OCI-LY1 (cell line): ENCODE measurements at regions not wholly inside any gene's neighbourhood (a gene's known extent, or its start where the extent isn't known, plus 50 kb on each side); places are given as distances from the start of the nearest gene placed in this dataset.

Experiments used
- H2AFZ ChIP-seq: fragments of 200-600 bp; sonication (generic), shearing (Covaris generic); 2 replicates; pipeline ENCODE4 v1.6.0; 2014; ENCODE audit warnings: antibody characterized with exemption, mild to moderate bottlenecking, low read length
- H3F3A ChIP-seq: fragments of 200-600 bp; sonication (generic), shearing (Covaris generic); 2 replicates; pipeline ENCODE4 v1.6.0; 2014; ENCODE audit warnings: mild to moderate bottlenecking, antibody characterized with exemption, low read length, moderate library complexity; ENCODE audit not compliant: insufficient read depth
- H3K27ac ChIP-seq: fragments of 200-600 bp; sonication (generic); 2 replicates; pipeline ENCODE4 v1.5.1; 2014; ENCODE audit warnings: low read length, mixed run types, mild to moderate bottlenecking, low read depth; ENCODE audit not compliant: poor library complexity, severe bottlenecking
- H3K27me3 ChIP-seq: fragments of 200-600 bp; sonication (generic); 2 replicates; pipeline ENCODE4 v1.6.0; 2014; ENCODE audit warnings: antibody characterized with exemption, mild to moderate bottlenecking, low read length, moderate library complexity; ENCODE audit not compliant: insufficient read depth
- H3K36me3 ChIP-seq: fragments of 200-600 bp; sonication (generic); 2 replicates; pipeline ENCODE4 v1.6.1; 2014; ENCODE audit warnings: mild to moderate bottlenecking, antibody characterized with exemption, low read length, moderate library complexity, mixed read lengths; ENCODE audit not compliant: insufficient read depth
- H3K4me1 ChIP-seq: fragments of 200-600 bp; sonication (generic); 2 replicates; pipeline ENCODE4 v1.5.1; 2014; ENCODE audit warnings: mild to moderate bottlenecking, low read length, moderate library complexity; ENCODE audit not compliant: insufficient read depth, severe bottlenecking
- H3K4me2 ChIP-seq: fragments of 200-600 bp; sonication (generic), shearing (Covaris generic); 2 replicates; pipeline ENCODE4 v1.6.1; 2014; ENCODE audit warnings: low read length
- H3K4me3 ChIP-seq: fragments of 200-600 bp; sonication (generic); 2 replicates; pipeline ENCODE4 v1.5.1; 2014; ENCODE audit warnings: low read length, low read depth, mild to moderate bottlenecking, mixed read lengths; ENCODE audit not compliant: poor library complexity, severe bottlenecking
- H3K79me2 ChIP-seq: fragments of 200-600 bp; shearing (Covaris generic); 2 replicates; pipeline ENCODE4 v1.6.1; 2016; ENCODE audit warnings: mixed run types, low read length, mixed read lengths; ENCODE audit not compliant: insufficient read depth
- H3K9ac ChIP-seq: fragments of 200-600 bp; sonication (generic), shearing (Covaris generic); 2 replicates; pipeline ENCODE4 v1.6.1; 2014; ENCODE audit warnings: mild to moderate bottlenecking, low read length, mixed read lengths
- H3K9me2 ChIP-seq: fragments of 200-600 bp; sonication (generic), shearing (Covaris generic); 2 replicates; pipeline ENCODE4 v1.6.1; 2014; ENCODE audit warnings: low read depth, mild to moderate bottlenecking, low read length, mixed read lengths
- H3K9me3 ChIP-seq: fragments of 200-600 bp; shearing (Covaris generic); 2 replicates; pipeline ENCODE4 v1.6.1; 2014; ENCODE audit warnings: low read length, mixed read lengths
- H4K20me1 ChIP-seq: fragments of 200-600 bp; sonication (generic), shearing (Covaris generic); 2 replicates; pipeline ENCODE4 v1.6.0; 2016; ENCODE audit warnings: mild to moderate bottlenecking, low read length; ENCODE audit not compliant: insufficient read depth
- CTCF ChIP-seq: fragments of 200-600 bp; sonication (generic), shearing (Covaris generic); IDR thresholded peaks from 2 replicates; pipeline ENCODE4 v1.5.1; 2017; ENCODE audit warnings: mild to moderate bottlenecking, antibody characterized with exemption, low read length, moderate library complexity, mixed read lengths
- EZH2 ChIP-seq: fragments of 200-600 bp; sonication (generic), shearing (Covaris generic); IDR thresholded peaks from 2 replicates; pipeline ENCODE4 v1.8.0; 2017; ENCODE audit warnings: borderline replicate concordance, mixed run types, mild to moderate bottlenecking, antibody characterized with exemption, low read length, moderate library complexity, mixed read lengths

- no peaks in the 10 kb centered on the region for H3K27me3 ChIP-seq
Measured at GRCh38 chr4:63393544-63393943, 1015.7 kb downstream of the TECRL start.

GRCh38 chr4:63379750-63380522 lies 1029.3 kb downstream of the TECRL start:
- Histone ChIP-seq H4K20me1 (no peaks in the 10 kb centered on the region), H3K36me3 (no peaks in the 10 kb centered on the region), H3K9me2 (no peaks in the 10 kb centered on the region), H3K79me2 (no peaks in the 10 kb centered on the region), H3K4me2 (no peak overlapping the region), H3K9me3 (no peaks in the 10 kb centered on the region), H3K4me3 (no peak overlapping the region), H3K4me1 (no peaks in the 10 kb centered on the region), H3K9ac (no peak overlapping the region), H2AFZ (no peak overlapping the region), H3F3A (no peaks in the 10 kb centered on the region), H3K27me3 (no peaks in the 10 kb centered on the region), H3K27ac (no peak overlapping the region)
- no peak for TF ChIP-seq EZH2
- TF ChIP-seq CTCF, result no peak

More at GRCh38 chr4:63393544-63393943, 1015.7 kb downstream of the TECRL start:
- no peaks in the 10 kb centered on the region for H4K20me1 ChIP-seq
- no peaks in the 10 kb centered on the region for H3K79me2 ChIP-seq
- no peak overlapping the region for H3K4me2 ChIP-seq
- H3K4me1 ChIP-seq, result no peaks in the 10 kb centered on the region
- TF ChIP-seq CTCF (no peak), EZH2 (no peak)
- H3K9me2 ChIP-seq, result no peaks in the 10 kb centered on the region
- H3K4me3 ChIP-seq, result no peak overlapping the region
- H3K9ac ChIP-seq, result no peak overlapping the region
- no peak overlapping the region for H3K27ac ChIP-seq
- no peaks in the 10 kb centered on the region for H3K36me3 ChIP-seq
- H2AFZ ChIP-seq, result no peak overlapping the region
- no peaks in the 10 kb centered on the region for H3F3A ChIP-seq
- H3K9me3 ChIP-seq, result 0 out of 2 replicates have a peak, but pooled peaks cover 6% of the 10 kb centered on the region

GRCh38 chr4:63371001-63371400 lies 1038.2 kb downstream of the TECRL start:
- Histone ChIP-seq H3K27ac (no peak overlapping the region), H3K79me2 (no peaks in the 10 kb centered on the region), H4K20me1 (no peaks in the 10 kb centered on the region), H3K9ac (no peak overlapping the region), H3K4me2 (no peak overlapping the region), H3K36me3 (no peaks in the 10 kb centered on the region), H3K9me3 (no peaks in the 10 kb centered on the region), H3K4me1 (no peaks in the 10 kb centered on the region), H3K4me3 (no peak overlapping the region), H3F3A (no peaks in the 10 kb centered on the region), H2AFZ (no peak overlapping the region), H3K9me2 (no peaks in the 10 kb centered on the region), H3K27me3 (no peaks in the 10 kb centered on the region)
- TF ChIP-seq CTCF (no peak), EZH2 (no peak)
